PFSK-1 (cell line): ENCODE measurements at regions not wholly inside any gene's neighbourhood (a gene's known extent, or its start where the extent isn't known, plus 50 kb on each side); places are given as distances from the start of the nearest gene placed in this dataset.

ENCODE experiments used
- POLR2AphosphoS5 ChIP-seq: IDR thresholded peaks from 2 replicates; pipeline ENCODE4 v1.6.1; 2012; ENCODE audit warnings: low read depth, mild to moderate bottlenecking, control low read depth, low read length, moderate library complexity
- SIN3A ChIP-seq: IDR thresholded peaks from 2 replicates; pipeline ENCODE4 v1.6.1; 2012; ENCODE audit warnings: mild to moderate bottlenecking, low read length, moderate library complexity, borderline replicate concordance; ENCODE audit not compliant: insufficient read depth
- TAF1 ChIP-seq: IDR thresholded peaks from 2 replicates; pipeline ENCODE4 v1.6.1; 2012; ENCODE audit warnings: low read length, control low read depth, borderline replicate concordance; ENCODE audit not compliant: insufficient read depth
- TF ChIP-seq, protein P1 (sequence below), 2 experiments: IDR thresholded peaks; 2 replicates each; pipeline versions ENCODE4 v1.6.1 to v1.8.0; 2011 to 2012; ENCODE audit warnings: low read depth in 2 of 2, low read length in 2 of 2, control low read depth in 1 of 2, inconsistent platforms in 1 of 2, mild to moderate bottlenecking in 1 of 2, moderate library complexity in 1 of 2; ENCODE audit not compliant: insufficient read depth in 1 of 2

DNA sequence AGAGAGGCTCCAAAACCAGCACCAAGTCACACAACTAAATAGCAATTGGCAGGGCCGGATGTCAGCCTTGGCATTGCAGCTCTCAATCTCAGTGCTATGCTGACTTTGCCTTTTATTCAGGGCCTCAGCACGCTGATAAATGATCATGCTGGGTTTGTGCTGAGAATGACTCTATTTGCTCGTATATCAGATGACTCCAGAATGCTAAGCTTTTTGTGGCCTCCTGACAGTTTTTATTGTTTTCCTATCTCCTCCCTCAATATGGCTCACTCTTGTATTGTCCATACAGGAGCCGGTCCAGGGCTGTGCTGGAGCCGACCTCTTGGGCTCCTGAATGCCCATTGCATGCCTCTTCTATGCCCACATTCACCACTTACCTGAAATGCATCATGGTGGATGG is 211.0 kb downstream of the EFNB2 start:
- no peak for TF ChIP-seq POLR2AphosphoS5
- TF ChIP-seq SIN3A: no peak
- TF ChIP-seq, protein P1, sequence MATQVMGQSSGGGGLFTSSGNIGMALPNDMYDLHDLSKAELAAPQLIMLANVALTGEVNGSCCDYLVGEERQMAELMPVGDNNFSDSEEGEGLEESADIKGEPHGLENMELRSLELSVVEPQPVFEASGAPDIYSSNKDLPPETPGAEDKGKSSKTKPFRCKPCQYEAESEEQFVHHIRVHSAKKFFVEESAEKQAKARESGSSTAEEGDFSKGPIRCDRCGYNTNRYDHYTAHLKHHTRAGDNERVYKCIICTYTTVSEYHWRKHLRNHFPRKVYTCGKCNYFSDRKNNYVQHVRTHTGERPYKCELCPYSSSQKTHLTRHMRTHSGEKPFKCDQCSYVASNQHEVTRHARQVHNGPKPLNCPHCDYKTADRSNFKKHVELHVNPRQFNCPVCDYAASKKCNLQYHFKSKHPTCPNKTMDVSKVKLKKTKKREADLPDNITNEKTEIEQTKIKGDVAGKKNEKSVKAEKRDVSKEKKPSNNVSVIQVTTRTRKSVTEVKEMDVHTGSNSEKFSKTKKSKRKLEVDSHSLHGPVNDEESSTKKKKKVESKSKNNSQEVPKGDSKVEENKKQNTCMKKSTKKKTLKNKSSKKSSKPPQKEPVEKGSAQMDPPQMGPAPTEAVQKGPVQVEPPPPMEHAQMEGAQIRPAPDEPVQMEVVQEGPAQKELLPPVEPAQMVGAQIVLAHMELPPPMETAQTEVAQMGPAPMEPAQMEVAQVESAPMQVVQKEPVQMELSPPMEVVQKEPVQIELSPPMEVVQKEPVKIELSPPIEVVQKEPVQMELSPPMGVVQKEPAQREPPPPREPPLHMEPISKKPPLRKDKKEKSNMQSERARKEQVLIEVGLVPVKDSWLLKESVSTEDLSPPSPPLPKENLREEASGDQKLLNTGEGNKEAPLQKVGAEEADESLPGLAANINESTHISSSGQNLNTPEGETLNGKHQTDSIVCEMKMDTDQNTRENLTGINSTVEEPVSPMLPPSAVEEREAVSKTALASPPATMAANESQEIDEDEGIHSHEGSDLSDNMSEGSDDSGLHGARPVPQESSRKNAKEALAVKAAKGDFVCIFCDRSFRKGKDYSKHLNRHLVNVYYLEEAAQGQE (IDR thresholded peaks at IDR 0.05; ENCODE audit: insufficient read depth in 1 of 2, low read depth in 2 of 2, low read length in 2 of 2): no peak
- TF ChIP-seq TAF1: no peak
